Spleen (tissue), 11 donors: ENCODE measurements at regions not wholly inside any gene's neighbourhood (a gene's known extent, or its start where the extent isn't known, plus 50 kb on each side); places are given as distances from the start of the nearest gene placed in this dataset.

ENCODE experiments used
- DNase-seq: peaks from one replicate; pipeline ENCODE4 v3.0.0-alpha.2; 2020
- H3K27ac ChIP-seq, 8 donors: fragments of 200-600 bp; sonication (generic) in 7 of 8; 1 replicate in 4 of 8; 2 replicates in 4 of 8; pipeline versions ENCODE4 v1.5.0 to v1.8.0; 2016 to 2021; ENCODE audit warnings: inconsistent platforms in 4 of 8, mild to moderate bottlenecking in 4 of 8, moderate library complexity in 1 of 8
- H3K27me3 ChIP-seq, 7 donors: fragments of 200-600 bp; sonication (generic) in 6 of 7; replicated peaks in 1 of 7; 1 replicate in 4 of 7; 2 replicates in 3 of 7; pipeline versions ENCODE4 v1.5.0 to v1.8.0; 2016 to 2021; ENCODE audit warnings: inconsistent platforms in 3 of 7, mild to moderate bottlenecking in 1 of 7
- H3K36me3 ChIP-seq, 6 donors: fragments of 200-600 bp; sonication (generic) in 5 of 6; 1 replicate in 4 of 6; 2 replicates in 2 of 6; pipeline versions ENCODE4 v1.5.0 to v1.8.0; 2016 to 2021; ENCODE audit warnings: inconsistent platforms in 2 of 6
- H3K4me1 ChIP-seq, 6 donors: fragments of 200-600 bp; sonication (generic) in 5 of 6; 1 replicate in 3 of 6; 2 replicates in 3 of 6; pipeline versions ENCODE4 v1.5.0 to v1.8.0; 2016 to 2021; ENCODE audit warnings: inconsistent platforms in 3 of 6
- H3K4me3 ChIP-seq, 8 donors: fragments of 200-600 bp; sonication (generic) in 7 of 8; 1 replicate in 4 of 8; 2 replicates in 4 of 8; pipeline versions ENCODE4 v1.5.0 to v1.8.0; 2016 to 2021; ENCODE audit warnings: inconsistent platforms in 4 of 8, mild to moderate bottlenecking in 4 of 8, moderate library complexity in 2 of 8
- H3K9me3 ChIP-seq, 8 donors: fragments of 200-600 bp; sonication (generic) in 7 of 8; 1 replicate in 4 of 8; 2 replicates in 4 of 8; pipeline versions ENCODE4 v1.5.0 to v1.8.0; 2016 to 2021; ENCODE audit warnings: inconsistent platforms in 4 of 8
- CTCF ChIP-seq, 11 experiments: fragments of 200-600 bp in 7 of 11; fragments of 450-650 bp in 4 of 11; sonication (generic) in 4 of 11; IDR thresholded peaks in 8 of 11; conservative IDR thresholded peaks in 3 of 11; 1 replicate in 7 of 11; 2 replicates in 4 of 11; pipeline versions ENCODE4 v1.4.0 to v1.8.0; 2016 to 2021; ENCODE audit warnings: antibody characterized with exemption in 11 of 11, inconsistent platforms in 4 of 11, mild to moderate bottlenecking in 1 of 11
- POLR2A ChIP-seq, 3 donors: fragments of 450-650 bp; IDR thresholded peaks; one replicate each; pipeline ENCODE4 v1.5.1; 2017; ENCODE audit warnings: antibody characterized with exemption in 3 of 3, mild to moderate bottlenecking in 1 of 3
- POLR2AphosphoS5 ChIP-seq, 3 donors: sonication (generic); formaldehyde crosslinking; IDR thresholded peaks; one replicate each; pipeline ENCODE4 v1.5.1; 2017; ENCODE audit warnings: antibody characterized with exemption in 3 of 3
- WGBS, 5 donors: extraction: QIAGEN DNeasy Blood & Tissue Kit in 3 of 5; methylation state at CpG; one replicate each; pipeline versions ENCODE4 v1.1.5 to v1.1.7; 2013 to 2018; 5-methylcytosine and 5-hydroxymethylcytosine counted together
- intact Hi-C: fragments of 100-400 bp; cut with DNase I; formaldehyde crosslinking; loops from one replicate; pipeline ENCODE4 v1.15.0; 2023; ENCODE audit warnings: low total_unique reads
- donor health status: healthy with polysubstance abuse.
- donor health status: DM: no; HTN: no; CAD: no; lungs with moderate emphysema.
- donor health status: DM: no; HTN: no; CAD: no.
- donor health status: Bipolar disorder and iron deficiency.
- donor health status: healthy.
- donor health status: DM: no; HTN: no; CAD: no.
- donor health status: DM: yes; HTN: yes; CAD: no.

DNA sequence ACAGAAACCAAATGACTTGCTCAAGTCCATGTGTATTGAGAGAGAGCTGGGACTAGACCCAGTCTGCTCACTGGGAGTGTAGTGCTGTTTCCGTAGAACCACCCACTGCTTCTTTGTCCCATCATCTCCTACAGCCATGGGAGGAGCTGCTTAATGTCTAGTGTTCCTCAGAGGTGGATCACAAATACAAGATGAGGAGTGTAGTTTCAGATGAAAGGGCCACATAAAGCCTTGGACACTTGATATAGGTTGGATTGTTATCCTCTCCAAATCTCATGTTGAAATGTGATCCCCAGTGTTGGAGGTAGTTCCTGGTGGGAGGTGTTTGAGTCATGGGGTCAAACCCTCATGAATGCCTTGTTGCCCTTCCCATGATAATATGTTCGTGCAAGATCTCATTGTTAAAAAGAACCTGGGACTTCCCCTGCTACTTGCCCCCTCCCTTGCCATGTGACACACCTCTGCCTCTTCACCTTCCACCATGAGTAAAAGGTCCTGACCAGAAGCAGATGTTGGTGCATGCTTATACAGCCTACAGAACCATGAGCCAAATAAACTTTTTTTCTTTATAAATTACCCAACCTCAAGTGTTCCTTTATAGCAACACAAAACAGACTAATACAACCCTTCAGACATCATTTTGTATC is 127.5 kb upstream of the DNAH14 start:
- no peaks in the 10 kb centered on the region for H3K36me3 ChIP-seq
- no peak overlapping the region for H3K27ac ChIP-seq
- no peaks in the 10 kb centered on the region for H3K4me1 ChIP-seq
- H3K4me3 ChIP-seq, result no peak overlapping the region
- intact Hi-C loops, result no loop called here
- H3K27me3 ChIP-seq, result no peaks in the 10 kb centered on the region
- H3K9me3 ChIP-seq, result no peaks in the 10 kb centered on the region
- TF ChIP-seq CTCF (IDR thresholded peaks at IDR 0.05 in 8 of 11, conservative IDR thresholded peaks at IDR 0.05 in 3 of 11) (no peak), POLR2AphosphoS5 (IDR thresholded peaks at IDR 0.05) (no peak), POLR2A (IDR thresholded peaks at IDR 0.05) (no peak)
- WGBS, 5 donors, result 69 to 80% (median 74%) methylated on average over 2 of the region's 2 CpGs
- no peak for DNase-seq

DNA sequence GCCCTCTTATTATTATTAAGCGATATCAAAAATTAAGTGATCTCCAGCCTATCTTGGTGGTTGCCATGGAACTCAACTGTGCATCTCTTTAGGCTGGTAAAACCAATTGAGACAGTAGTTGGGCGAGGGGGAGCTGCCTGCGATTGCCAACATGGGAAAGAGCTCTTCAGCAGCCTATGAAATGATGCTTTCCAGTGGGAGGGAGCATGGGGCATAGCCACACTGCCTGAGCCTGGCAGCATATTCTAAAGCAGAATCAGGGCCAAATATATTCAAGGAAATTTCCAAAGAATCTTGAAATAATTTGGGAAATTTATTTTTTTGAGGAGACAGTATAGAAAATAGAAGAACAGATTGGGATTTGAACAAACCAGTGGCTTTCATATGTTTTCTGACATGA is 126.9 kb upstream of the DNAH14 start:
- 80 to 94% (median 88%) methylated on average over 3 of the region's 3 CpGs for WGBS, 5 donors
- Histone ChIP-seq H3K36me3 (no peaks in the 10 kb centered on the region), H3K27ac (no peak overlapping the region), H3K27me3 (no peaks in the 10 kb centered on the region), H3K9me3 (no peaks in the 10 kb centered on the region), H3K4me1 (no peaks in the 10 kb centered on the region), H3K4me3 (no peak overlapping the region)
- intact Hi-C loops, result no loop called here
- no peak for TF ChIP-seq POLR2A (IDR thresholded peaks at IDR 0.05)
- TF ChIP-seq CTCF (IDR thresholded peaks at IDR 0.05 in 8 of 11, conservative IDR thresholded peaks at IDR 0.05 in 3 of 11), result no peak
- no peak for TF ChIP-seq POLR2AphosphoS5 (IDR thresholded peaks at IDR 0.05)
- DNase-seq, result no peak

DNA sequence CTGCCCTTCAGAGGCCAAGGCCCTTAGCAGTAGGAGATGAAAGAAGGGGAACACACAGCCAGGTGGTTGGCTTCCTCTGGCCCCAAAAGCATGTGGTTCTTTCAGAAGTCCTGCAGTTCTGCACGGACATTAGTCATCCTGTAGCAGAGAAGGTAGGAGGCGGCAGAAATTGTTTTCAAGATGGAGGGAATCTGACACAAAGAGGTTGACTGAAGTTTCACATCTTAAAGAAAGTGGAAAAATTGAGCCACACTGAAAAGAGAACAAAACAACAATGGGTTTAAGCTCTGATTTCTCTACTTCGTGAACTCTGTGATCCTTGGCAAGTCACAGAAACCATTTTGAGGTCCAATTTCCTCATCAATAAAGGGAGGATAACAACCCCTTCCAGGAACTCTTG is 125.3 kb upstream of the DNAH14 start:
- DNase-seq, result no peak
- Histone ChIP-seq H3K27me3 (no peaks in the 10 kb centered on the region), H3K9me3 (no peaks in the 10 kb centered on the region), H3K4me1 (no peaks in the 10 kb centered on the region), H3K27ac (no peak overlapping the region), H3K36me3 (no peaks in the 10 kb centered on the region), H3K4me3 (no peak overlapping the region)
- intact Hi-C loops, result no loop called here
- no peak for TF ChIP-seq POLR2A (IDR thresholded peaks at IDR 0.05)
- WGBS, 5 donors, result 69 to 79% (median 77%) methylated on average over 3 of the region's 3 CpGs

DNA sequence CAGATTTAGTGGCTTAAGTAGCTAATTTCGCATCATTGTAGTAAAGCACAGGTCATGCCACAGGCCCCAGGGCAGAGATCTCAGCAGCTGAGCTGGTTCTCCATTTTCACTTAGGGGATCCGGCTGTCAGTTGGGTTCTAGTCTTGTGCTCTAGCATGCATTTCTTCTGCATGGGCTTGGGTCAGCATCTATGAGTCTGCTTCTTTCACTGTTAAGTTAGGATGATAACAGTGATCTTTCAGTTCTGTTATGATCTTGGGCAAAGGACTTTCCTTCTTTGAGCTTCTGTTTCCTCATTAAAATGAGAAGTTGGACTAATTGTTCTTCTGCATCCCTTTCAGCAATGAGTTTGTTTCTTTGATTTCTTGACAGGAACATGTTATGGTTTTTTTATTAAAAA is 123.6 kb upstream of the DNAH14 start:
- TF ChIP-seq POLR2AphosphoS5 (IDR thresholded peaks at IDR 0.05) (no peak), POLR2A (IDR thresholded peaks at IDR 0.05) (no peak)
- intact Hi-C loops, result no loop called here

GRCh38 chr1:224809137-224809536 is 120.3 kb upstream of the DNAH14 start:
- 81 to 94% (median 86%) methylated on average over 5 of the region's 5 CpGs for WGBS, 5 donors
- Histone ChIP-seq H3K27ac (no peak overlapping the region), H3K9me3 (peaks cover 0 to 21% (median 5%) of the 10 kb centered on the region in 8 donors), H3K4me3 (no peak overlapping the region), H3K36me3 (no peaks in the 10 kb centered on the region), H3K4me1 (no peaks in the 10 kb centered on the region), H3K27me3 (no peaks in the 10 kb centered on the region)
- DNase-seq, result no peak
- intact Hi-C loops, result no loop called here
- TF ChIP-seq CTCF (IDR thresholded peaks at IDR 0.05 in 8 of 11, conservative IDR thresholded peaks at IDR 0.05 in 3 of 11), result no peak
- no peak for TF ChIP-seq POLR2AphosphoS5 (IDR thresholded peaks at IDR 0.05)
- TF ChIP-seq POLR2A (IDR thresholded peaks at IDR 0.05), result no peak

More for the DNA sequence above, 123.6 kb upstream of the DNAH14 start:
- WGBS, 5 donors, result 68 to 87% (median 78%) methylated on average over 2 of the region's 2 CpGs
- no peaks in the 10 kb centered on the region for H3K4me1 ChIP-seq
- no peak overlapping the region for H3K4me3 ChIP-seq
- no peaks in the 10 kb centered on the region for H3K36me3 ChIP-seq
- H3K9me3 ChIP-seq, result peaks cover 0 to 3% (median 0%) of the 10 kb centered on the region in 8 donors
- H3K27ac ChIP-seq, result no peak overlapping the region
- DNase-seq, result no peak
- H3K27me3 ChIP-seq, result no peaks in the 10 kb centered on the region
